CD1c-positive myeloid dendritic cell (primary cell): ENCODE measurements at regions not wholly inside any gene's neighbourhood (a gene's known extent, or its start where the extent isn't known, plus 50 kb on each side); places are given as distances from the start of the nearest gene placed in this dataset.

Source experiments
- DNase-seq: peaks from one replicate; pipeline ENCODE4 v3.0.0-alpha.2; 2016; ENCODE audit errors: extremely low spot score

DNA sequence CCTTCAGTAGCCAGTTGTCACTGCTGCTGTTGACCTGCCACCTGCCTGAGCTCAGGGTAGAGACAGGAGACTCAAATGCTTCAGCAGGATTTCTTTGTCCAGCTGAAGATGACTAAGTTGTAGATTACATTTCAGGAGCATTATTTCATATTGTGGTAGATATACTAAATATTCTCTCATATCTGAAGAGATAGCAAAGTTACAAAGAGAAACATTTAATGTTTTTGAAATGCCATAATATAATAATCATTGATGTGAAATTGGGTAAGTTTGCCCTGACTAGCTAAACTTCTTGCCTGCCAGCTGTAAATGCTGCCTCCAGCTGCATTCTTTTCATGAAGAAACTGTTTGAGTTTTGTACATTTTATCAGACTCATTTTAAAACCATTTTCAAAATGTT, 247.6 kb upstream of the CNKSR2 start:
- DNase-seq = no peak

DNA sequence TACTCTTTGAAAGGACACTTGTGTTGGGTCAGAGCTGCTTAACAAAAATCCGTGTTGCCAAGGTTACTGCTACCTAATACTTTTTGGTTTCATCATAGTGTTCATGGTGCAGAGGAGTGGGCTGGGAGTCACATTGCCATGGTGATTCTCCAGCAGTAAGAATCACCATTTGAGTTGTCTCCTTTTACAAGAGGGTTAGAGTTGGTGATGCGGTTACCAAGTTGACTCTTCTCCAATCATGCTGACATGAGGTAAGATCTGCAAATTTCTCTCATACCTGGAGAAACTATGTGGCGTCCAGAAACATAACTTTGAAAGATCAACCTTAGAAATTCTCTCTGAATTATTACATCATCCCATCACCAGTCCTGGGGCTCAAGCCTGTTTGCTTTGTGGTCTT, 242.9 kb upstream of the CNKSR2 start:
- no peak for DNase-seq

DNA sequence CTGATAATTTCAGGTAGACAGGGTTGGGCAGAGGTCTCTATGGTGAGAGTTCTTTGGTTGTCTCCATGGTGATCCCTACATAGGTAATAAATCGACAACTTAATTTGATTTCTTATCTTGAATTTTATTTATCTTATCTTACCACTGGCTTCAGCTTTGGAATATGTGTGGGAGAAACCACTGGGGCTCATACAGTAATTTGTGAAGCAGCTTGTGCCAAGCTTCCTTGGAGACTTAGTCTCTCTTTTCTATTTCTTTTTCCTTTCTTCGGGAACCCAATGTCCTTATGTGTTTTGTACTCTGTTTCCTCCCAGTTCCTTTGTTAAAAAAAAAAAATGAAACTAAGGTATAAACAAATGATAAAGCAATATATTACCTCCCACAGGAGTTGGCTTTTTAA, 242.4 kb upstream of the CNKSR2 start:
- DNase-seq = no peak

DNA sequence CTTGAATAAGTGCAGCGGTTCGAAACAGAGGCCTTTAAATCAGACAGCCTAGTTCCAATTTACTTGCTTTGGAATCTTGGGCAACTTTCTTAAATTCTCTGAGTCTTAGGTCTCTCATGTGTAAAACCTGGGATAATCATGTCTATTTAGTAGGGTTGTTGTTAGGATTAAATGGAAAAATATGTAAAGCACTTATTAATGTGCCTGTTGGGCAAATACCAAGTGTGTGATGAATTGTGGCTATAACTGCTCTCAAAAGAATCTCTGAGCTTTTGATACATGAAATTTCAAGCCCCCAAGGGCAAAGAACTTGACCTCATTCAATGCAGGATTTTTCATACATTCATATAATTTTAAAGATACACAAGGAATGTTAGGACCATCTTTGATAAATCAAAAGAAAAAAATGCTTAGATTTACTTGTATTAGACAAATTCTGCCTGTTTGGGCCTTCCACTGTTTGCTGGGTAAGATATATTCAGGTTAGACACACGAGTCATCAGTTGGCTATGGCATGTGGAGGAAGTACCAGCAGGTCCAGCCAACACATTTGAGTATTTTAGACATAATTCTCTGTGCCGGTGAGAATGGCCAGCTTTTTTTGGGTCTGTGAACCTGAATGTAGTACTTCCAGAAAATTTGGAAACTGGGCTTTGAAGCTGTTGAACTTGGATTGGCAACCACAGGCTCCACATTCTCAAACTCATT, 241.4 kb upstream of the CNKSR2 start:
- DNase-seq = no peak

DNA sequence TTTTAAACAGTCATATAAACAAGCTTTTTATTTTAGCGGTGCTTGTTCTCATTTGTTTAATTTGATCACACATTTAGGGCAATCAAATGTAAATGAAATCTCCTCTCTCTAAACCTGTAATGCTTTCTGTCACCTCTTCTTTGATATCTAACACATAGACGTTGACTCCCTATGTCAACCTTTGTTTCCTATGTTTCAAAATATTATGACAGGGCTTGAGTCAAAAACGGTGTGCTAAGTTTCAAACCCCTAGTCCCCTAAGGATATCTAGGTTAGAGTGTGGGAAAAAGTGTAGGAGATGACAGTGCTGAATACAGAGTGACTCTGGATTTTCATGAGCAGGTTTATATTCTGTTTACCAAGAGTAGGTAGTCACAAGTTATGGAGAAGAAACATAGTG, 224.0 kb upstream of the CNKSR2 start:
- no peak for DNase-seq

DNA sequence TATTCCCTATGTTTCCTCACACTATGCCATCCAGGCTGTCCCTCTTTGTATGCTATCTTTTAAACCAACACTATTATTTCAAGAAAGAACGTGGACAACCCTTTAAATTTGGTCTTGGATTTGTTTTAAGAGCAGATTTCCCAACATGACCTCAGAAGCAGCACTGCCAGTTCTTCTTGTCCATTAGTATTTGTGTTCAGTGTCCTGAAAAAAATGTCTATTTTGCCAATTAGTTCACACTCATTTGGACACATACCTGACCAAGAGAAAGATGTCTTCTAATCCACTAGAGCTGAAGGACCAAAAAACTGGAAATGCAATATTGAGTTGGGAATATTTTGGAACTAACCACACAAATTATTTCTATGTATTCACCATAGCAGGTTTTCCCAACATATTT, 223.2 kb upstream of the CNKSR2 start:
- no peak for DNase-seq

DNA sequence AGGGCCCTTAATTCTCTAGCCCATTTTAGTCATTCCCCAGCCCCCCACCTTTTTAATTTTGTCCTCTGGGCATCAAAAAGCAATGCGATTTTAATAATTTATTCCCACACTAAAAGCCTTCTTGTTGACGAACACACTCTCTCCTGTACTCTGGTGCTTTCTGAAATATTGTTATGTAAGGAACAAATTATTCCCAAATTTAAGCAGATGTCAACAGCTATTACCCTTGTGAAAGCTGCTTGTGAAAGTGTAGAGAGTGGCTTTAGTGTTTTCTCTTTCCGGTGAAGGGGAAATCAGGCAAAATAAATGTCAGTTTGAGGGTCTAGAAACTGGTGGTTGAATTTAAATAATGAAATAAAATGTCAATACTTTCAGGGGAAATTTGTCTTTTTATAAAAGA, 221.2 kb upstream of the CNKSR2 start:
- DNase-seq = no peak

DNA sequence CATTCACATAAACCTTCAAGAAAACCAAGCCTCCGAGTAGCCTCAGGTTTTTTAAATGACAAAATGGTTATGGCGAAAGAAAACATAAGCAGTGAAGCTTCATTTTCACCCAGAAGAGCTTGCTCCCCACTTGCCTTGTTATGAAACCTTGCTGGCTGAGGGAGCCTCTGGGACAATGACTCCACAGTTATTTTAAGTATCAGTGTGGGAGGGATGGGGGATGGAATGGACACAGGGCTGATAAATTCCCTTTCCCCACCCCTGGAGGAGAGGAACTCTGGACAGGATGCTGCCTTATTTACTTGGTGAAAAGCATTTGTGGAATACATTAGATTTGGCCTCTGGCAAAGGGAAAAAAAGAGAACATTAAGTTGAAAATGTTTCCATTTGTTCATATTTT, 220.7 kb upstream of the CNKSR2 start:
- peak; percentile 11 for DNase-seq

DNA sequence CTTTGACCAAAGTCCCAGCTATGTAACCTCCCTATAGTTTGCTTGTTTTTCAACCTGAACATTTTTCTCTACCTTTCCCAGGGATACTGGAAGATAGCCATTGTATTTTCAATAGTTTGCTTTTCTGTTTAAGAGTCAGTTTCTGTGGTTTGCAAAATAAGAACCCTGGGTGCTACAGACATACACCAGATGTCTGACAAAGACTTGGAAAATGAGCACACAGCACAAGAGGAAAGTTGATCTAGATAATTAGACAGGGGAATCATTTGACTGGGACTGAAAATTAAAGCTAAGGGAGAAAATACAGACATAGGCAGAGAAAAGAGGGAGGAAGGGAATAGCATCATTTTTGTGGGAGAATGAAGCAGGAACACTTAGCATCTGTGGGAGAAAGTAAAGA, 218.3 kb upstream of the CNKSR2 start:
- DNase-seq = no peak

DNA sequence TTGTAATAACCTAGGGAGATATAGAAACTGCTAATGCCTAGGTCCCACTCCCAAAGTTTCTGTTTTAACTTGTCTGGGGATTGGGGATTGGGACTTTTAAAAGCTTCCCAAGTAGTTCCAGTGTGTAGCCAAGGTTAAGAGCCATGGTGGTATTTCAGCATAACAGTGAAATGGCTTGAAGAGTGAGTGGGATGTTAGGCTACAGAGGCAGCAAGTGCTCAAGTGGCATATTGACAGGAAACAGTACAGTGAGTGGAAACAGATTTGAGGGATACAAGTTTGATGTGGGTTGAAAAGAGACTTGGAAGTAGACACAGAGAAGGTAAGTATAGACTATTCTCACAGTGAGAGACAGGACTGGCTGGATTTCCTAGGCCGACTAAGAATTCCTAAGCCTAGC, 217.6 kb upstream of the CNKSR2 start:
- DNase-seq = no peak

DNA sequence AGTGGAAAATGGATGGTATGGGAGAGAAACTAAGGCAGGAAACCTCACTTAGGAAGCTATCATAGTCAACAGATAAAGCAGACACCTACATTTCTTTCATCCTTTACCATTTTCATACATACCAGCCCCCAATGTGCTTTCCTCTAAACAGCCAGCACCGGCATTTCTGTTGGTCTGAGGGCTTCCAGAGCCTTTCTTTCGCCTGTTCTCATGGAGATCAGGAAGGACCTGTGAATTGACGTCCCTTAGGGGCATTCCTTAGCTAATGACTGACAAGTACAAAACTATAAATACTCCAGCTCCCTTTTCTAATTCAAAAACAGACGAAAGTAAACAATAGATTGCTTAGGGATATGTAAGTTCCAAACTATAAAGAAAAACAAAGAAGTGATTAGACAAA, 215.5 kb upstream of the CNKSR2 start:
- DNase-seq = no peak

DNA sequence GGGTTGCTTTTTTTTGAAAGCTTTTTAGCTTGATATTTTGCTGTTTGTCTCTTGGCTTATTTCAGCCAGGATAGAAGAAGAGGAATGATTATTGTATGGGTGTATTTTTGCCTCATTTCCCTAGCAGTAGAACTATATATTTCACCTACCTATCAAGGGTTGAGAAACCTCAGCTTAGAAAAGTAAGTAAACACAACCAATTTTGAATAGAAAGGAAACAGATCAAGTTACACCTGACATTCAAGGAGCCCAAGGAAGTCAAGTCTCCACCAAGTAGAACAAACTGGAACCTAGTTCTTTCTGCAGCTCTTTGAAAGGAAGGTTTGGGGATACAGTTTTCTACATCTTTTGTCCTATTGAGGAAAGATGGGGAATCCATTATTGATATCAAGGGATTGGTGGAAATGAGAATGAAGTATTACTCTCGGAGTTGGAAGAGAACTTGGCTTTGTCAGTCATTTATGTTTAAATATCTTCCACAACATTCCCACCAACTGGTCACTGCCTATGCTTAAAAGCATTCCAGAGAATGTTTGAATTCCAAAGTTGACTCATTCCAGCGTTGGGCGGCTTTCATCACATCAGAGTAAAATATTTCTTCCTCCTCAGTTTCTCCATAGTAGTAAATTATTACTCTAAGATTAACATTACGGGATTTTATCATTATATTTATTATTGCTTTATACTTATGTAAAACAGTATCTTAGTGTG, 207.8 kb upstream of the CNKSR2 start:
- no peak for DNase-seq

DNA sequence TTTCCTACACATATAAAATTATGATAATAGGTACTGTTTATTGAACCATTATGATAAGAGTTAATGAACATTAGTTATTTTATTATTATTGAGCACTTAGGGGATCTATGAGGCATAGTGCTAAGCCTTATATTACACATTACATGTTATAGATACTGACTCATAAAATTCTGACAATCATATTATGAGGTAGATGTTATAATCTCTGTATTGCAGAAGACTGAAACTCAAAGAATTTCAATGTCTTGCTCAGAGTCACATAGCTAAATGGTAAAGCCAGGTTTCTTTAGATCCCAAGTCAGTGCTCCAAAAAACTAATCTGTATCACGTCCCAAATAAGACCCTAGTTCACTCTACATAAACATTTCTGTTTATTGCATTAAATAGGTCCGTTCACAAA, 207.2 kb upstream of the CNKSR2 start:
- DNase-seq = no peak

DNA sequence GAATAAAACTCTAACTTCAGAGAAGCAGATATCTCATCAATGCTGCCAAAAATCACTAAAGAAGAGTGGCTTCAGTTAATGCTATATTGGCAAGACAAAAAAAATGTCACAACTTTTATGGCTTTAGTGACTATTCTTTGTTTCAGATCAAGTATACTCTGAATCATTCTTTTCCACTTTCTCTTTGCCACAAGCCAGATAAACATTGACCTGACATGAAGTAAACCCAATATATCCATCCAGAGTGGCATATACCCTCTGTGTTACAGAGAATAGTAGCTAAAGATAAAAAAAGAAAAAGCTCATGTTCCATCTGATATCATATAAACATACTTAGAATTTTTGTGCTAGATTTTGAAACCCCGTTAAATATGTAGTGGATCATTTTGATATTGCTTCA, 206.7 kb upstream of the CNKSR2 start:
- DNase-seq = no peak

DNA sequence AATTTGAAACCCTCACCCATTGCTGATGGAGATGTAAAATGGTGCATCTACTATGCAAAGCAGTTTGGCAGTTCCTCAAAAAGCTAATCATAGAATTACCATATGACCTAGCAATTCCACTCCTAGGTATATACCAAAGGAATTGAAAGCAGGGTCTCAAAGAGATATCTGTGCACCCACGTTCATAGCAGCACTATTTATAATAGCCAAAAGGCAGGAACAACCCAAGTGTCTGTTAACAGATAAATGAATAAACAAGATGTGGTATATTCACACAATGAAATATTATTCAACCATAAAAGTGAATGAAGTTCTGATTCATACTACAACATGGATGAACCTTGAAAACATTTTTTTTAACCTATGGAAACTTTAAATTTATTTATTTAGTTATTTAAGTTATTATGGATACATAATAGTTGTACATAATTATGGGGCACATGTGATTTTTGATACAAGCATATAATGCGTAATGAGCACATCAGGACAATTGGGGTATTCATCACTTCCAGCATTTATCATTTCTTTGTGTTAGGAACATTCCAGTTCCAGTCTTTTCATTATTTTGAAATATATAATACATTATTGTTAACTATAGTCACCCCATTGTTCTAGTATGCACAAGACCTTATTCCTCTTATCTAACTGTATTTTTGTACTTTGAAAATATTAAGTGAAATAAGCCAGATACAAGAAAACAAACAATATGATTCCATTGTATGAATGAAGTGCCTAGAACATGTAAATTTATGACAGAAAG, 205.6 kb upstream of the CNKSR2 start:
- DNase-seq = no peak

DNA sequence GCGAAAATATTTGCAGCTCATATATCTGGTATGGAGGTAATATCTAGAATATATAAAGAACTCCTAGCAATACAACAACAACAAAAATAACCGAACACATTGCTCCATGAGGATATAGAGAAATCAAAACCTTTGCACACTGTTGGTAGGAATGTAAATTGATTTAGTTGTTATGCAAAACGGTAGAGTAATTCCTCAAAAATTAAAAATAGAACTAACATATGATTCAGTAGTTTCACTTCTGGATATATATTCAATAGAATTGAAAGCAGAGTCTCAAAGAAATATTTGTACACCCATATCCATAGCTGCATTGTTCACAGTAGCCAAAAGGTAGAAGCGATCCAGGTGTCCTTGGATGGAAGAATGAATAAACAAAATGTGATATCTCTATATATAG, 203.0 kb upstream of the CNKSR2 start:
- peak; percentile 44 for DNase-seq

DNA sequence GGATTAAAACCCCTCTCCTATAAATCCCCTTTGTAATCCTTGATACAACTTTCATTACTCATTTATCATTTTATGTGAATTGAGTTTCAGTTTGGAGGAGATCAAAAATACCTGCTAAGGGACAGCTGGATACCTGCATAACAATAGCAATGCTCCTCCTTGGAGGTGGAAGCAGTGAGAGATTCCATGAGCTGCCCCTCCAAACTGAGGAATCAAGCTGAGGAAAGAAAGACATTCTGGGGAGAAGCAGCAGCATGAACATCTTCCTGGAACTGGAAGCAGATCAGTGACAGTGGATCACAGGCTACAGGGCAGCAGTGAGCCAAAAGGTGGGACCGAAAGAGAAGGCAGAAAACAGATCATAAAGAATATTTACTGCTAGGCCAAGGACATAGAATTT, 199.8 kb upstream of the CNKSR2 start:
- no peak for DNase-seq

DNA sequence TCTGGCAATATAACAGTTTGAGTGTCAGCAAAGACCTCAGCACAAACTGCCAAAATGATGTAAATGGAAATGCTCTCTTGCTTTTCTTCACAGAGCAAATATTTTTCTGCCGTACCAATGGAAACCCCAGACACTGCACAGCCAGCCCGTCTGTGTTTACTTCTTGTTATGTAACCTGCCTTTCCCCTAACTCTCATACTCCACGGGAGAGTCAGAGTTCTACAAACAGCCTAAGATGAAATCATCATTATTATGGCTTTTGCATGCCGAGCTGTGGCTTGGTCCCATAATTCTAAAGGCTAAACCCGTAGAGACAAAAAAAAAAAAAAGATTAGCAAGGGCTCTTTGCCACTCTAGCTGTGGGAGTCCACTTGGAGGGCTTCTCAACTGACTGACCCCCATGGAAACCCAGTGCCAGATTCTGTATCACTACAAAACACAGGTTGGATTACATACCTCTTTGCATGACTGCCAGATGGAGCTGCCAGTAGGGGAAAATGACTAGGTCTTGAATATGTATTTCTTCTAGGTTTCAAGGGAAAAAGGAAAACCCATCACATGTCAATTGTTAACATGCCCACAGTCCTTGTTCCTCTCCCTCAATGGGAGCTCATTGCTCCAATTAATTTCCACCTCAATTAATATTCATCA, 197.2 kb upstream of the CNKSR2 start:
- no peak for DNase-seq

DNA sequence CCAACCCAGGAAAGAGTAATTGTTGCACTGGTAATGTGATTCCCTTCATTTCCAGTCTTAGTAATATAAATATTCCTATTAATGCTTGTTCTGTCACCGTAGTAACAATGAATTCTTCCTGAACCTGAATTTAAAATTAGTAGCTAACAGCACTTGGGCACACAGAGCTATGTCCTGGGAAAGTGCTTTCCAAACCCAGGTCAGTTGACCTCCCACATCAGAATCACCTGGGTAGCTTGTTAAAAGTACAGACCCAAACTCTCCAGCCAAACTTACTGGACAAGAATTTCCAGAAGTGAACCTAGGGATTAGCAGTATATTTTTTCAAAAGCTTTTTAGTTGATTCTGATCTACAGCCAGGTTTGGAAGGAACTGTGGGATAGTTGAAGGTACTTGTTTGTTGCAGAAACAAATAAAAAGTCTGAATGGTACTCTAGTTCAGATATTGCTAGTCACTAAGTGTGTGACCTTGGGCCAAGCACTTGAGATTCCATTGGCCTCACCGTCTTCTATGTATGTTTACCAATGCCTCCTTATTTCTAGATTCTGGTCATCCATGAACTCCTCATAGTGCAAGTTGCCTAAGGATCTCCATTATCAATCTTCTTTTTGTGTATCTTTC, 192.9 kb upstream of the CNKSR2 start:
- no peak for DNase-seq

DNA sequence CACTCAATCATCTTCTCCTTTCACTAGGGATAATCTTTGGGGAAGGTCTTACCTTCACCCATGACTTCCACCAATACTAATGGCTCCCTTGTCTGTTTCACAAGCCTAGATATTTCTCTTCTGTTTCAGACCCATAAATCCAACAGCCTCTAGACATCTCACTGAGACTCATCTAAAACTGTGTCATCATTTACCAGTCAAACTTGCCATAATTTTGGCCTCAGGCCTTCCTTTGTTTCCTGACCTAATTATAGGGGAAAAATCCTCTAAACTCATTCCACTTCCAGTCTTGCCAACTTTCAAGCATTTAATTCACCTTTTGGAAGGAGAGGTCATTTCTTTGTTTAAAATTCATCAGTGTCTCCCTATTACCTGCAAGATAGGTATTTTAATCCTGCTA, 181.0 kb upstream of the CNKSR2 start:
- no peak for DNase-seq

DNA sequence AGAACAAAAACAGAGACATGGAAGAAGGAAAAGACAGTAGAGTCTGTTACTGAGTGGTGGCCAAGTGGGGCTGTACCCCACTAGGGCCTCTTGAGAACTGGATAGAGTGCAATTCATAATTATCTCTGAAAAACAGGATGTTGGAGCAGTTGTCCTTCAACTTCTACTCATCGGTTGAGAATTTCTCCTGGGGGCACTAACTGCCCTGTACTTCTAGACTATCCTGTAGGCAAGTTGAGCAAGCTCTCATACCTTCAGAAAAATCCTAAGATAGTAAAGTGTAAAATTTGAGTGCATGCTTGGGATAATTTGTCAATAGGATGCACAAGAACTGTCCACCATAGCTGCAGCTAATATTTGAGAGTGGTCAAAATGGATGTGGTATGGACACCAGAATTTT, 179.7 kb upstream of the CNKSR2 start:
- no peak for DNase-seq

DNA sequence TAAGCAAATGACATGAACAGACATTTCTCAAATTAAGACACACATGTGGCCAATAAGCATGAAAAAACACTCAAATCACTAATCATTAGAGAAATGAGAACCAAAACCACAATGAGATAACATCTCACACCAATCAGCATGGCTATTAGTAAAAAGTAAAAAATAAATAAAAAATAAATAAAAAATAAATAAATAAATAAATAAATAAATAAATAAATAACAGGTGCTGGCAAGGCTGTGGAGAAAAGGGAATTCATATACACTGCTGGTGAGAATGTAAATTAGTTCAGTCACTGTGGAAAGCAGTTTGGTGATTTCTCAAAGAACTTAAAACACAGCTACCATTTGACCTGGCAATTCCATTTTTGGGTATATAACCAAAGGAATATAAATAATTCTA, 167.1 kb upstream of the CNKSR2 start:
- DNase-seq = no peak
